CD1c-positive myeloid dendritic cell (primary cell): ENCODE measurements at regions not wholly inside any gene's neighbourhood (a gene's known extent, or its start where the extent isn't known, plus 50 kb on each side); places are given as distances from the start of the nearest gene placed in this dataset.
"Not testable (repeated sequence)": the region's sequence is repeated elsewhere in the genome, so short reads cannot be mapped to it uniquely, and the experiment has no call there.

Experiments used
- DNase-seq: peaks from one replicate; pipeline ENCODE4 v3.0.0-alpha.2; 2016; ENCODE audit errors: extremely low spot score

- no peak for DNase-seq
Observed at GRCh38 chr6:4264081-4264480, 128.7 kb upstream of the ECI2 start.

DNA sequence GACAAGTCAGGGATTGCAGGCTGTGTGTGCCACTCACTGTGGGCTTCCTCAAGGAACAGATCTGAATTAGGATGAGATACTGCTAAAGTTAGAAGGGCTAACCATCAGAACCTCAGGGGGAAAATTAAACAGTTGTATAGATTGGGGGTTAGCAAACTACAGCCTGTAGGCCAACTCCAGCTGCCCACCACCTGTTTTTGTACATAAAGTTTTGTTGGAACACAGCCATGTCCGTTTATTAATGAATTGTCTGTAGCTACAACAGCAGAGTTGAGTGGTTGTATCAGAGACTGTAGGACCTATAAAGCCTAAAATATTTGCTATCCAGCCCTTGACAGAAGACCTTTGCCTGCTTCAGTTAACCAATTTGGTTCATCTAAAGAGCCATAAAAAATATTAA is 127.2 kb upstream of the ECI2 start:
- DNase-seq: no peak

- DNase-seq: no peak
Observed at GRCh38 chr6:4259391-4259790, 124.0 kb upstream of the ECI2 start.

DNA sequence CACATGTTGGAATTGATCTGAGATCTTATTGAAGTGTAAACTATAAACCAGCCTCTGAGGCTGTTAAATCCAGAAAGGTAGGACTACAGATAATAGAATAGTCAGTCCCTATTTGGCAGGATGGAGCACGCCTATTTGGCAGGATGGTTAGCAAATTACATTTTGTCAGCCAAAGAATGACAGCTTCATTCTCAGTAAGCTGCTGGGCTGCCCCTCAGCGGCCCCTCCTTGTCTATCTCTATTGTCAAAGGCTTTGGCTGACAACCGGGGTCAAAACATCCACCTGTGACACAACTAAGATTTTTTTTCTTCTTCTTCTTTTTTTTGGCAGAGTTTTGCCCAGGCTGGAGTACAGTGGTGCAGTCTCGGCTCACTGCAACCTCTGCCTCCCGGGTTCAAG is 123.4 kb upstream of the ECI2 start:
- no peak for DNase-seq

DNA sequence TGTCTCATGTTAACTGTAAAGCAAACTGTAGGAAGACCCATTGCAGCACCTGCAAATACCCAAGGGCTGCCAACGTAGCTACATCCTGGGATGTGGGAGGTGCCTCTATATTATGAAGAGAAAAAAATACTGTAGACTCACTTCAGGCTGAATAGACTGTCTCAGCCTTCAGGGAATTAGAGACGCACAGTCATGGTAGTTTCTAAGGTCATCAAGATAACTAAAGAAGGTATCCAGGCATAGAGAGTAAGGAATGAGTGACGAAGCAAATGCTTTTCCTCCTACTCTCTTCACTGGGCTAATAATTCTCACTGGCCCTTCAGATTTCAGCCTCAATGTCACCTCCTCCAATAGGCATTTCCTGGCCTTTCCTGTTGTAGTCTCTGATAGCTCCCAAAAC is 121.6 kb upstream of the ECI2 start:
- DNase-seq: no peak

- no peak for DNase-seq
Observed at GRCh38 chr6:4253604-4254231, 118.3 kb upstream of the ECI2 start.

GRCh38 chr6:4252445-4252844 is 117.1 kb upstream of the ECI2 start:
- not testable (repeated sequence) for DNase-seq

DNA sequence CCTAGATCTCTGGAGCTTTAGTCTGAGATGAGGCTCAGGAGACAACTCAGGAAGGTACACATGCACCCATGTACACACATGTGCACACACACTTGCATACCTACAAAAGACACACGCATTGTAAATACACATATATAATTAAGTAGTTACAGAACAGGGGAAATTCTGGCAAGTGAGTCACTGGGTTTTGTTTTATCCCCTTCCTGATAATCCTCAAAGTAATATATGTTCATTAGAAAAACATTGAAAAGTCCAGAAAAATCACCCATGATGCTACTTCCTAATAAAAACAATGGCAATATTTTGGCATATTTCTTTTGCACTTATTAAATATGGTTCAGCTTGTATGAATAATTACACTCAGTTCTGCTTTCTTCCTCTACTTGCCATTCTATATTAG is 115.3 kb upstream of the ECI2 start:
- no peak for DNase-seq

DNA sequence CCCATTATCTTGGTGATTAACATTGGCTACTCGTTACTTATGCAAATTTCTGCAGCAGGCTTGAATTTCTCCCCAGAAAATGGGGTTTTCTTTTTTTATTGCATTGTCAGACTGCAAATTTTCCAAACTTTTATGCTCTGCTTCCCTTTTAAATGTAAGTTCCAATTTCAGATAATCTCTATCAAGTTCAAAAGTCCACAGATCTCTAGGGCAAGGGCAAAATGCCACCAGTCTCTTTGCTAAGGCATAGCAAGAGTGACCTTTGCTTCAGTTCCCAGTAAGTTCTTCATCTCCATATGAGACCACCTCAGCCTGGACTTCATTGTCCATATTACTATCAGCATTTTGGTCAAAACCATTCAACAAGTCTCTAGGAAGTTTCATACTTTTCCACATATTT is 108.5 kb upstream of the ECI2 start:
- DNase-seq: not testable (repeated sequence)

DNA sequence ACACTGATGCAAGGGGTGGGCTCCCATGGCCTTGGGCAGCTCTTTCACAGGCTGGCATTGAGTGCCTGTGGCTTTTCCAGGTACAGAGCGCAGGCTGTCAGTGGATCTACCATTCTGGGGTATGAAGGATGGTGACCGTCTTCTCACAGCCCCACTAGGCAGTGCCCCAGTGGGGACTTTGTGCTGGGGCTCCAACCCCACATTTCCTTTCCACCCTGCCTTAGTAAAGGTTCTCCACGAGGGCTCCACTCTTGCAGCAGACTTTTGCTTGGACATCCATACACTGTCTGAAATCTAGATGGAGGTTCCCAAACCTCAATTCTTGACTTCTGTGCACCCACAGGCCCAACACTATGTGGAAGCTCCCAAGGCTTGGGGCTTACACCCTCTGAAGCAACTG is 107.9 kb upstream of the ECI2 start:
- DNase-seq: no peak

- DNase-seq: no peak
Observed at GRCh38 chr6:4242601-4243000, 107.2 kb upstream of the ECI2 start.

DNA sequence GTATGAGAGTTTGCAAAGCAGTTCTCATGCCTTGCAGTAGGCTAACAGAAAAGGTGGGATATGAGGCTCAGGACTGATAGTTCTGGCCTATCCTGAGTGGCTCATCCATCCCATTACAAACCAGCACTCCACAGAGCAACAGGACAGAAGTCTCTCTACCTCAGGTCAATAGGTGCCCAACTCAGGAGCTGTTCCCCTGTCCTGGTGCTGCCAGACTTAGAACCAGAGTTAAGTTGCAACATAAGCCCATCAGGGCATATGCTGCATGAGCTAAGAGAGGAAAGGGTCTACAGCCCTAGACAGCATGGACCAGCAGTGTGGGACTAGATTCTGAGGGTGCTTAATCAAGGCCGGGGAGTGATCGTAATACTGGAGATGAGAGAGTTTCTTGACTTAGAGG is 104.8 kb upstream of the ECI2 start:
- DNase-seq: no peak

DNA sequence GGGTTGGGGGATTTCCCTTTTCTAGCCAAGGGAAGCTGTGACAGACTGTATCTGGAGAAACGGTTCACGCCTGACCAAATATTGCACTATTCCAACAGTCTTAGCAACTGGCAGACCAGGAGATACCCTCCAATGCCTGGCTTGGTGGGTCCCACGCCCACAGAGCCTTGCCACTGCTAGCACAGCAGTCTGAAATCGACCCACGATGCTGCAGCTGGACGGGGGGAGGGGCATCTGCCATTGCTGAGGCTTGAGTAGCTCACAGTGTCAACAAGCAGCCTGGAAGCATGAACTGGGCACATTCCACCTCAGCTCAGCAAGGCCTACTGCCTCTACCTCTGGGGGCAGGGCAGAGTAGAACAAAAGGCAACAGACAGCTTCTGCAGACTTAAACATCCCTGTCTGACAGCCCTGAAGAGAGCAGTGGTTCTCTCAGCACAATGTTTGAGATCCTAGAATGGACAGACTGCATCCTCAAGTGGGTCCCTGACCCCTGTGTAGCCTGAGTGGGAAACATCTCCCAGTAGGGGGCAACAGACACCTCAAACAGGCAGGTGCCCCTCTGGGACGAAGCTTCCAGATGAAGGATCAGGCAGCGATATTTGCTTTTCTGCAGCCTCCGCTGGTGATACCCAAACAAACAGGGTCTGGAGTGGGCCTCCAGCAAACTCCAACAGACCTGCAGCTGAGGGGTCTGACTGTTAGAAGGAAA is 89.9 kb upstream of the ECI2 start:
- DNase-seq: no peak

DNA sequence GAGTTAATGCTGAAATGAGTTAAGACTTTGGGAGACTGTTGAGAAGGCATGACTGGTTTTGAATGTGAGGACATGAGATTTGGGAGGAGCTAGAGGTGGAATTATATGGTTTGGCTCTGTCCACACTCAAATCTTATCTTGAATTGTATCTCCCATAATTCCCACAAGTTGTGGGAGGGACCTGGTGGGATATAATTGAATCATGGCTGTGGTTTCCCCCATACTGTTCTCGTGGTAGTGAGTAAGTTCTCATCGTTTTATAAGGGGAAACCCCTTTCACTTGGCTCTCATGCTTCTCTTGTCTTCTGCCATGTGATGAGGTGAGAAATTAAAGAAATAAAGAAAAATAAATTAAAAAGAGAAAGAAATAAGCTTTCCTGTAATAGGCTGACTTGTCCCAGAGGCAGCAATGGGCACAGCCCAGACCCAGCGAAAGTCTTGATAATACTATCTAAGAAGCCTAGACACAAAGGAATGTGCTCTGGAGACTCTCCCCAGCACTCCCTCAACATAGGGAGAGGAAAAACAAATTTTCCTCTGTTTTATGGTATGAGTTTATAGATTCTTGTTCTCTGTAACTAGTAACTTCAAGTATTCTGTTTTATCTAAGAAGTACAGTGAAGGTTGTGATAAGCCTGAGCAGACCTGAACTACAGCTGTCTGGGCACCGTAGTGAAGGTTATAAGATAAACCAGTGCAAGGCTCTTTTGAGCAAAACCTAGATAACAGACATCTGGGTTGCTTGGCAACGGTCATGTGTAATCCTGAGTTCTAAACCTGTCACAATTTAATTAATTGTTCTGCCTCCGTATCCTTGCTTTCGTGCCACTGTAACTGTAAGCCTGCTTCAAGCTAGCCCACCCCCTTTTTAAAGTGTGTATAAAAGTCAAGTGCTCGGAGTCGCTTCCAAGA is 88.9 kb upstream of the ECI2 start:
- no peak for DNase-seq

GRCh38 chr6:4220558-4220957 is 85.2 kb upstream of the ECI2 start:
- no peak for DNase-seq

- not testable (repeated sequence) for DNase-seq
Observed at GRCh38 chr6:4218619-4219317, 83.4 kb upstream of the ECI2 start.

DNA sequence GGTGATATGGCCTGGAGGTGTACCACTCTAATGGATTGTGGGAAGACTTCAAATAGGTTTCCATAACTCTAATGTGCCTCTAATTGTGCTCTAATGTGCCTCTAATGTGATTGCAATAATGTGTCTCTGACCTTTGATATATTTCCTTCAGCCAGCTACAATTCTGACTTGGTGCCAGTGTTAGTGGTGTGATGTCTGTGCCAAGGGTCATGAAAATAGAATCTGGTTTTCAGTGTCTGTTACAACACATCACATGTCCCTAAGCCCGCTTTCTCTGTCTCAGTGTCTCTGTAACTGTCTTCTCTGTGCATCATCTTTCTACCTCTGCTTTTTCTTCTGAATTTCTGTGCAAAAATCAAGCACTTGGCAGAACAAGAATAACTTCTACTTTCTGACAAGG is 77.2 kb upstream of the ECI2 start:
- no peak for DNase-seq

GRCh38 chr6:4210629-4211419 is 75.4 kb upstream of the ECI2 start:
- DNase-seq: peak; percentile 51

- DNase-seq: peak; percentile 34
Observed at GRCh38 chr6:4209196-4209595, 73.8 kb upstream of the ECI2 start.

- DNase-seq: no peak
Observed at GRCh38 chr6:4208158-4208557, 72.8 kb upstream of the ECI2 start.
